H1 (cell line): ENCODE measurements at regions not wholly inside any gene's neighbourhood (a gene's known extent, or its start where the extent isn't known, plus 50 kb on each side); places are given as distances from the start of the nearest gene placed in this dataset.

Experiments
- CTCF ChIA-PET: fragments of 300-600 bp; sonication (Branson Sonifier 250); formaldehyde crosslinking; loops from one replicate; lab custom pipeline; 2021; ENCODE audit not compliant: partially characterized antibody; lab: Charles Lee
- POLR2A ChIA-PET: fragments of 300-600 bp; sonication (Branson Sonifier 250); formaldehyde crosslinking; loops from one replicate; lab custom pipeline; 2021; ENCODE audit warnings: inconsistent platforms; ENCODE audit not compliant: partially characterized antibody; lab: Charles Lee
- DNase-seq, 2 experiments: peaks; one replicate each; pipeline versions ENCODE4 v3.0.0 to v3.0.0-alpha.2; 2010 to 2022; ENCODE audit warnings: low spot score in 2 of 2, low read depth in 1 of 2, mixed read lengths in 1 of 2
- FAIRE-seq: peaks from 2 replicates; lab custom pipeline; 2011; peaks lifted over from hg19 to GRCh38; lab: Jason Lieb, UNC
- H2AFZ ChIP-seq: 2 replicates; pipeline ENCODE4 v1.8.1; 2012; ENCODE audit warnings: low read length, inconsistent platforms
- H2AK5ac ChIP-seq: 2 replicates; pipeline ENCODE4 v1.6.1; 2013; ENCODE audit warnings: low read depth, low read length
- H2BK120ac ChIP-seq: replicated peaks from 2 replicates; pipeline ENCODE3; 2013; ENCODE audit warnings: low read depth, low read length, inconsistent platforms
- H2BK12ac ChIP-seq: 2 replicates; pipeline ENCODE4 v1.6.1; 2013; ENCODE audit warnings: low read depth, low read length
- H2BK15ac ChIP-seq: 2 replicates; pipeline ENCODE4 v1.6.1; 2013; ENCODE audit warnings: low read length
- H2BK20ac ChIP-seq: 2 replicates; pipeline ENCODE4 v1.6.1; 2013; ENCODE audit warnings: low read length
- H2BK5ac ChIP-seq: 2 replicates; pipeline ENCODE4 v1.6.1; 2013; ENCODE audit warnings: low read depth, low read length
- H3K14ac ChIP-seq: 2 replicates; pipeline ENCODE4 v1.6.1; 2013; ENCODE audit warnings: inconsistent platforms; ENCODE audit not compliant: insufficient read length
- H3K18ac ChIP-seq: 2 replicates; pipeline ENCODE4 v1.6.1; 2013; ENCODE audit warnings: low read length; ENCODE audit errors: extremely low read depth
- H3K23ac ChIP-seq: 2 replicates; pipeline ENCODE4 v1.6.1; 2013; ENCODE audit warnings: inconsistent platforms; ENCODE audit not compliant: insufficient read length
- H3K23me2 ChIP-seq: 2 replicates; pipeline ENCODE4 v1.6.1; 2013; ENCODE audit warnings: low read depth, low read length
- H3K27ac ChIP-seq: 2 replicates; pipeline ENCODE4 v1.6.1; 2011; ENCODE audit warnings: low read depth, low read length, inconsistent platforms
- H3K27me3 ChIP-seq, 4 experiments: replicated peaks in 1 of 4; 1 replicate in 1 of 4; 2 replicates in 3 of 4; pipeline versions ENCODE4 v1.6.1 to v1.8.1; 2011 to 2013; ENCODE audit warnings: low read length in 3 of 4, mild to moderate bottlenecking in 3 of 4, inconsistent platforms in 2 of 4, mixed read lengths in 2 of 4, moderate library complexity in 1 of 4; ENCODE audit not compliant: control insufficient read depth in 3 of 4, insufficient read depth in 3 of 4; ENCODE audit errors: extremely low read depth in 1 of 4
- H3K36me3 ChIP-seq, 4 experiments: 2 replicates each; pipeline versions ENCODE4 v1.6.1 to v1.8.1; 2011 to 2013; ENCODE audit warnings: mild to moderate bottlenecking in 4 of 4, low read length in 3 of 4, moderate library complexity in 2 of 4, control low read depth in 1 of 4, inconsistent platforms in 1 of 4; ENCODE audit not compliant: insufficient read depth in 4 of 4, control insufficient read depth in 2 of 4
- H3K4ac ChIP-seq: replicated peaks from 2 replicates; pipeline ENCODE3; 2013; ENCODE audit warnings: low read length, low read depth, mixed read lengths, inconsistent platforms; ENCODE audit not compliant: insufficient read length
- H3K4me1 ChIP-seq, 4 experiments: replicated peaks in 1 of 4; 1 replicate in 1 of 4; 2 replicates in 3 of 4; pipeline versions ENCODE4 v1.6.1 to v1.8.1; 2011 to 2013; ENCODE audit warnings: low read length in 3 of 4, inconsistent platforms in 2 of 4, mixed read lengths in 1 of 4; ENCODE audit not compliant: insufficient read depth in 4 of 4, control insufficient read depth in 3 of 4
- H3K4me2 ChIP-seq, 2 experiments: 2 replicates each; pipeline versions ENCODE4 v1.6.1 to v1.8.1; 2011 to 2013; ENCODE audit warnings: low read depth in 2 of 2, low read length in 2 of 2, control low read depth in 1 of 2, inconsistent platforms in 1 of 2, mild to moderate bottlenecking in 1 of 2; ENCODE audit not compliant: insufficient read depth in 1 of 2
- H3K4me3 ChIP-seq, 4 experiments: fragments of 200-600, 300-600 bp in 1 of 4; sonication (generic), shearing (Covaris generic), sonication (Bioruptor Twin) in 1 of 4; 2 replicates each; pipeline versions ENCODE4 v1.5.1 to v1.8.1; 2011 to 2016; ENCODE audit warnings: low read length in 4 of 4, low read depth in 3 of 4, control low read depth in 2 of 4, inconsistent platforms in 2 of 4, mild to moderate bottlenecking in 2 of 4, mixed read lengths in 1 of 4, moderate library complexity in 1 of 4; ENCODE audit not compliant: insufficient read depth in 2 of 4; ENCODE audit errors: extremely low read depth in 1 of 4
- H3K56ac ChIP-seq: replicated peaks from 2 replicates; pipeline ENCODE3; 2013; ENCODE audit warnings: low read depth, mild to moderate bottlenecking, mixed read lengths, low read length, inconsistent platforms; ENCODE audit not compliant: insufficient read length
- H3K79me1 ChIP-seq: 2 replicates; pipeline ENCODE4 v1.6.1; 2013; ENCODE audit warnings: low read depth, low read length, control low read depth
- H3K79me2 ChIP-seq, 2 experiments: 2 replicates each; pipeline versions ENCODE4 v1.6.1 to v1.8.1; 2012 to 2013; ENCODE audit warnings: low read length in 2 of 2, mild to moderate bottlenecking in 2 of 2, inconsistent platforms in 1 of 2; ENCODE audit not compliant: insufficient read depth in 2 of 2, control insufficient read depth in 1 of 2
- H3K9ac ChIP-seq, 4 experiments: replicated peaks in 1 of 4; 1 replicate in 1 of 4; 2 replicates in 3 of 4; pipeline versions ENCODE4 v1.6.1 to v1.8.1; 2011 to 2013; ENCODE audit warnings: low read depth in 3 of 4, low read length in 3 of 4, control low read depth in 2 of 4, mild to moderate bottlenecking in 2 of 4, moderate library complexity in 2 of 4, inconsistent platforms in 1 of 4; ENCODE audit errors: extremely low read depth in 1 of 4
- H3K9me3 ChIP-seq, 2 experiments: 2 replicates each; pipeline versions ENCODE4 v1.6.1 to v1.8.1; 2012 to 2013; ENCODE audit warnings: mild to moderate bottlenecking in 2 of 2, moderate library complexity in 2 of 2, control low read depth in 1 of 2, inconsistent platforms in 1 of 2, low read depth in 1 of 2, low read length in 1 of 2, mixed read lengths in 1 of 2; ENCODE audit not compliant: insufficient read depth in 2 of 2
- H4K20me1 ChIP-seq, 2 experiments: replicated peaks in 1 of 2; 2 replicates each; pipeline versions ENCODE3 to v1.8.1; 2011 to 2013; ENCODE audit warnings: inconsistent platforms in 2 of 2, low read length in 2 of 2, mild to moderate bottlenecking in 1 of 2; ENCODE audit not compliant: insufficient read depth in 2 of 2, control insufficient read depth in 1 of 2
- H4K5ac ChIP-seq: 2 replicates; pipeline ENCODE4 v1.6.1; 2013; ENCODE audit warnings: low read length, low read depth, mixed read lengths, inconsistent platforms; ENCODE audit not compliant: insufficient read length
- H4K8ac ChIP-seq: 2 replicates; pipeline ENCODE4 v1.8.0; 2013; ENCODE audit warnings: mild to moderate bottlenecking, moderate library complexity, low read length, inconsistent platforms; ENCODE audit not compliant: insufficient read depth; ENCODE audit errors: extremely low read depth
- H4K91ac ChIP-seq: replicated peaks from 2 replicates; pipeline ENCODE3; 2013; ENCODE audit warnings: low read length, mixed read lengths, inconsistent platforms; ENCODE audit not compliant: insufficient read length
- CHD1 ChIP-seq: IDR thresholded peaks from 2 replicates; pipeline ENCODE4 v1.6.1; 2012; ENCODE audit warnings: low read depth, low read length, improper control_type of control experiment
- CHD2 ChIP-seq: IDR thresholded peaks from 2 replicates; pipeline ENCODE4 v1.6.1; 2012; ENCODE audit warnings: low read length, improper control_type of control experiment
- CREB1 ChIP-seq: IDR thresholded peaks from 2 replicates; pipeline ENCODE4 v1.6.1; 2012; ENCODE audit warnings: inconsistent platforms
- E2F6 ChIP-seq: IDR thresholded peaks from 2 replicates; pipeline ENCODE4 v1.6.1; 2012; ENCODE audit warnings: inconsistent platforms
- EZH2 ChIP-seq: fragments of 200-600 bp; sonication (generic); IDR thresholded peaks from 2 replicates; pipeline ENCODE4 v1.7.1; 2012; ENCODE audit warnings: low read depth, mild to moderate bottlenecking, moderate library complexity, low read length, inconsistent platforms; ENCODE audit not compliant: severe bottlenecking
- FOSL1 ChIP-seq: IDR thresholded peaks from 2 replicates; pipeline ENCODE4 v1.6.1; 2011; ENCODE audit warnings: mild to moderate bottlenecking, low read depth, low read length, moderate library complexity; ENCODE audit not compliant: insufficient read depth
- HDAC2 ChIP-seq, 2 experiments: fragments of 300-600 bp in 1 of 2; sonication (generic) in 1 of 2; IDR thresholded peaks; 2 replicates each; pipeline ENCODE4 v1.6.1; 2011 to 2012; ENCODE audit warnings: low read depth in 2 of 2, low read length in 2 of 2, mild to moderate bottlenecking in 2 of 2, moderate library complexity in 2 of 2, borderline replicate concordance in 1 of 2, inconsistent platforms in 1 of 2
- MAFK ChIP-seq: IDR thresholded peaks from 2 replicates; pipeline ENCODE4 v1.6.1; 2012; ENCODE audit warnings: low read depth, mild to moderate bottlenecking, improper control_type of control experiment, low read length
- MAX ChIP-seq: IDR thresholded peaks from 2 replicates; pipeline ENCODE4 v1.6.1; 2012; ENCODE audit warnings: inconsistent platforms
- RFX5 ChIP-seq: IDR thresholded peaks from 2 replicates; pipeline ENCODE4 v1.6.1; 2011; ENCODE audit warnings: low read depth, low read length, improper control_type of control experiment, borderline replicate concordance
- RXRA ChIP-seq: IDR thresholded peaks from 2 replicates; pipeline ENCODE4 v1.6.1; 2011; ENCODE audit warnings: low read depth, mild to moderate bottlenecking, low read length, moderate library complexity; ENCODE audit not compliant: insufficient read depth
- SAP30 ChIP-seq: fragments of 300-600 bp; sonication (generic); IDR thresholded peaks from 2 replicates; pipeline ENCODE4 v1.7.1; 2012; ENCODE audit warnings: low read length, moderate library complexity, mild to moderate bottlenecking, inconsistent platforms; ENCODE audit not compliant: insufficient read depth, insufficient replicate concordance
- SP1 ChIP-seq: IDR thresholded peaks from 2 replicates; pipeline ENCODE4 v1.6.1; 2011; ENCODE audit warnings: low read depth, low read length

GRCh38 chr2:7449298-7449697, 532.1 kb downstream of the RNF144A start:
- Histone ChIP-seq H3K4ac (no peak overlapping the region), H2BK5ac (no peak overlapping the region), H3K23me2 (no peaks in the 10 kb centered on the region), H3K18ac (no peak overlapping the region), H3K36me3 (no peaks in the 10 kb centered on the region), H4K20me1 (no peaks in the 10 kb centered on the region), H3K14ac (no peak overlapping the region), H3K79me2 (no peaks in the 10 kb centered on the region), H2BK120ac (no peak overlapping the region), H4K8ac (no peak overlapping the region), H3K9ac (no peak overlapping the region), H3K27me3 (no peaks in the 10 kb centered on the region), H3K79me1 (no peaks in the 10 kb centered on the region), H4K5ac (no peak overlapping the region), H3K23ac (no peak overlapping the region), H3K4me3 (no peak overlapping the region), H3K27ac (no peak overlapping the region), H4K91ac (no peak overlapping the region), H2BK12ac (no peak overlapping the region), H2AK5ac (no peak overlapping the region), H3K4me1 (peaks cover 2 to 10% (median 7%) of the 10 kb centered on the region in 4 experiments; a peak in 6 of 7 replicates), H3K56ac (no peak overlapping the region), H2BK15ac (no peak overlapping the region), H3K4me2 (no peak overlapping the region), H2BK20ac (no peak overlapping the region), H3K9me3 (no peaks in the 10 kb centered on the region), H2AFZ (no peak overlapping the region)
- no peak for DNase-seq
- FAIRE-seq = no peak
- CTCF ChIA-PET = no interaction called here
- POLR2A ChIA-PET = no interaction called here
- TF ChIP-seq RFX5 = no peak
- TF ChIP-seq RXRA = no peak
- TF ChIP-seq E2F6 = no peak
- no peak for TF ChIP-seq MAFK
- no peak for TF ChIP-seq HDAC2 (IDR thresholded peaks at IDR 0.05; ENCODE audit: borderline replicate concordance in 1 of 2, low read depth in 2 of 2, low read length in 2 of 2)
- TF ChIP-seq SAP30 = no peak
- TF ChIP-seq CHD1 = no peak
- TF ChIP-seq SP1 = no peak
- no peak for TF ChIP-seq FOSL1
- no peak for TF ChIP-seq CREB1
- no peak for TF ChIP-seq MAX
- no peak for TF ChIP-seq EZH2
- TF ChIP-seq CHD2 = no peak
